HepG2 (cell line): ENCODE measurements at regions not wholly inside any gene's neighbourhood (a gene's known extent, or its start where the extent isn't known, plus 50 kb on each side); places are given as distances from the start of the nearest gene placed in this dataset.

Experiments
- ATAC-seq: fragments of 200-7000 bp; cut with Tn5 transposase; 3 replicates; pipeline ENCODE4 v1.9.1; 2020; ENCODE audit warnings: mild to moderate bottlenecking, moderate library complexity
- BruUV-seq: library from RNA; stranded (reverse); fragments of 400-500 nt; replicated peaks from 2 replicates; lab custom pipeline; 2021; lab: Mats Ljungman, UMichigan
- CTCF ChIA-PET: fragments of 300-600 bp; formaldehyde crosslinking; extraction: SDS; loops from one replicate; lab custom pipeline; 2021; ENCODE audit warnings: low total read pairs, inconsistent platforms, low intra/inter-chr PET ratio; lab: Yijun Ruan, JAX
- POLR2A ChIA-PET: fragments of 350-600 bp; sonication (Branson Sonifier 250); formaldehyde crosslinking; loops from one replicate; lab custom pipeline; 2020; ENCODE audit warnings: antibody characterized with exemption, inconsistent platforms; lab: Yijun Ruan, JAX
- DNase-seq: peaks from one replicate; pipeline ENCODE4 v3.0.0-alpha.2; 2015; ENCODE audit warnings: low spot score
- FAIRE-seq: peaks from 3 replicates; lab custom pipeline; 2011; peaks lifted over from hg19 to GRCh38; lab: Jason Lieb, UNC
- H2AFZ ChIP-seq: one replicate; pipeline ENCODE4 v1.6.1; 2011; ENCODE audit warnings: low read length, inconsistent platforms
- H3K27ac ChIP-seq: fragments of 300-600 bp; 3 replicates; pipeline ENCODE4 v1.8.0; 2011; ENCODE audit warnings: mixed run types, mild to moderate bottlenecking, mixed read lengths, low read length, inconsistent platforms; ENCODE audit not compliant: insufficient read depth; ENCODE audit errors: extremely low read length
- H3K27me3 ChIP-seq, 2 experiments: fragments of 200-600 bp in 1 of 2; 2 replicates in 1 of 2; 3 replicates in 1 of 2; pipeline versions ENCODE4 v1.6.0 to v1.8.0; 2011; ENCODE audit warnings: low read length in 2 of 2, mild to moderate bottlenecking in 2 of 2, moderate library complexity in 2 of 2, inconsistent platforms in 1 of 2; ENCODE audit not compliant: insufficient read depth in 2 of 2, control insufficient read depth in 1 of 2
- H3K36me3 ChIP-seq, 2 experiments: fragments of 200-600 bp in 1 of 2; replicated peaks in 1 of 2; 2 replicates in 1 of 2; 3 replicates in 1 of 2; pipeline versions ENCODE4 v1.5.1 to v1.8.0; 2011; ENCODE audit warnings: low read length in 2 of 2, inconsistent platforms in 1 of 2; ENCODE audit not compliant: insufficient read depth in 2 of 2, control insufficient read depth in 1 of 2
- H3K4me1 ChIP-seq: 2 replicates; pipeline ENCODE4 v1.5.1; 2012; ENCODE audit warnings: low read length, inconsistent platforms; ENCODE audit not compliant: insufficient read depth
- H3K4me2 ChIP-seq: 2 replicates; pipeline ENCODE4 v1.6.0; 2011; ENCODE audit warnings: low read depth, low read length, inconsistent platforms
- H3K4me3 ChIP-seq, 3 experiments: fragments of 200-600 bp in 1 of 3; sonication (generic), shearing (Covaris generic) in 1 of 3; replicated peaks in 1 of 3; 2 replicates each; pipeline ENCODE4 v1.5.1; 2011 to 2016; ENCODE audit warnings: low read length in 3 of 3, inconsistent platforms in 2 of 3, low read depth in 2 of 3, mild to moderate bottlenecking in 2 of 3, control low read depth in 1 of 3, mixed read lengths in 1 of 3; ENCODE audit not compliant: insufficient read depth in 1 of 3
- H3K79me2 ChIP-seq: one replicate; pipeline ENCODE4 v1.6.1; 2011; ENCODE audit warnings: low read length, inconsistent platforms; ENCODE audit not compliant: insufficient read depth
- H3K9ac ChIP-seq: 2 replicates; pipeline ENCODE4 v1.6.0; 2011; ENCODE audit warnings: mild to moderate bottlenecking, low read depth, low read length, inconsistent platforms; ENCODE audit not compliant: insufficient read depth
- H3K9me3 ChIP-seq: 2 replicates; pipeline ENCODE4 v1.5.1; 2012; ENCODE audit warnings: mild to moderate bottlenecking, low read length
- H4K20me1 ChIP-seq: 2 replicates; pipeline ENCODE4 v1.6.0; 2011; ENCODE audit warnings: inconsistent platforms, mild to moderate bottlenecking, low read length, moderate library complexity; ENCODE audit not compliant: insufficient read depth
- HNF4G ChIP-seq, 2 experiments: sonication (generic) in 1 of 2; formaldehyde crosslinking in 1 of 2; IDR thresholded peaks; 2 replicates each; pipeline versions ENCODE4 v1.4.0 to v1.6.1; 2011 to 2020; ENCODE audit warnings: borderline replicate concordance in 2 of 2, low read depth in 2 of 2, mild to moderate bottlenecking in 2 of 2, low read length in 1 of 2, missing genetic modification reagents in 1 of 2, moderate library complexity in 1 of 2
- WGBS: methylation state at CpG from one replicate; pipeline ENCODE4 v1.1.6; 2017; ENCODE audit warnings: low lambda C conversion rate; 5-methylcytosine and 5-hydroxymethylcytosine counted together
- in situ Hi-C: cut with HindIII; loops from 2 replicates; pipeline ENCODE4 v1.10.0; 2017; ENCODE audit warnings: low pct_unique_long_range_greater_than_20kb; ENCODE audit not compliant: extremely low pct_ligation_motif_present
- intact Hi-C: fragments of 100-400 bp; cut with micrococcal nuclease; formaldehyde crosslinking; loops from one replicate; pipeline ENCODE4 v1.10.0; 2022; ENCODE audit not compliant: unreplicated experiment
- TF ChIP-seq, protein P1 (sequence below), 2 experiments: sonication (generic) in 1 of 2; formaldehyde crosslinking in 1 of 2; IDR thresholded peaks; 2 replicates each; pipeline versions ENCODE4 v1.4.0 to v1.6.1; 2016 to 2020; ENCODE audit warnings: borderline replicate concordance in 1 of 2, low read depth in 1 of 2, mild to moderate bottlenecking in 1 of 2, missing genetic modification reagents in 1 of 2

DNA sequence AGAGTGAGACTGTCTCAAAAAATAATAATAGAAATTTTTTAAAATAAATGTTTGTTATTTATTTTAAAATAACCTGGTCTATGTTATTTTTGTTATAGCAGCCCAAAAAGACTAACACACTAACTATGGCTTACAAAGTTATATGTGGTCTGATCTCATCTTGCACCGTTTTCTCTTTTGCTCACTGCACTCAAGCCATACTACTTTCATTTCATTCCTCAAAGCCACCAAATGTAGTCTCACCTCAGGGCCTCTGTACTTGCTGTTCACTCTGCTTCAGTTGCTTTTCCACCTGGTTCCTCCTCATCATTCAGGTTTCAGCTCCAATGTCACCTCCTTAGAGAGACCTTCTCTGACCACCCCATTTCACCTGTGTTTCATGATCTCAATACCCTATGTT lies 55.2 kb upstream of the MDM1 start (continued):
- TF ChIP-seq, protein P1, sequence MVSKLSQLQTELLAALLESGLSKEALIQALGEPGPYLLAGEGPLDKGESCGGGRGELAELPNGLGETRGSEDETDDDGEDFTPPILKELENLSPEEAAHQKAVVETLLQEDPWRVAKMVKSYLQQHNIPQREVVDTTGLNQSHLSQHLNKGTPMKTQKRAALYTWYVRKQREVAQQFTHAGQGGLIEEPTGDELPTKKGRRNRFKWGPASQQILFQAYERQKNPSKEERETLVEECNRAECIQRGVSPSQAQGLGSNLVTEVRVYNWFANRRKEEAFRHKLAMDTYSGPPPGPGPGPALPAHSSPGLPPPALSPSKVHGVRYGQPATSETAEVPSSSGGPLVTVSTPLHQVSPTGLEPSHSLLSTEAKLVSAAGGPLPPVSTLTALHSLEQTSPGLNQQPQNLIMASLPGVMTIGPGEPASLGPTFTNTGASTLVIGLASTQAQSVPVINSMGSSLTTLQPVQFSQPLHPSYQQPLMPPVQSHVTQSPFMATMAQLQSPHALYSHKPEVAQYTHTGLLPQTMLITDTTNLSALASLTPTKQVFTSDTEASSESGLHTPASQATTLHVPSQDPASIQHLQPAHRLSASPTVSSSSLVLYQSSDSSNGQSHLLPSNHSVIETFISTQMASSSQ (IDR thresholded peaks at IDR 0.05; ENCODE audit: low read depth): no peak
- TF ChIP-seq, protein P1 (CRISPR knock-in tag; IDR thresholded peaks at IDR 0.05; ENCODE audit: borderline replicate concordance): no peak

DNA sequence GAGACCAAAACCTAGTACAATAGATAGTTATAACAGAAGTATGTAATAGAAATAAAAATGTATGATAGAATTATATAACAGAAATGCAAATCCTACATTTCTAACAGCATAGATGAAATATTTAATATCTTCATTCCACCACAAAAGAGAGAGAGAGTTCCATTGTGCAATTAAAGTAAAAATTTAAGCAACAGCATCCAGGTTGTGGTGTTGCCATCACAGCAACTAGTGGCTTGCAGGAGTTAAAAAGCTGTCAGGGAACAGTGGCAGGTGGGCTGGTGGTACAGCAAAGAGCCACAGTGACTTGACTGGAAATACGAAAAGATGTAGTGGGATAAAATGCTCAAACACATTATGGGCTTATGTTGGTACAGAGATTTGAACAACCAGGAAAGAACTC lies 57.1 kb upstream of the MDM1 start:
- DNase-seq (no peak), ATAC-seq (no peak), FAIRE-seq (no peak)
- 62% methylated on average over 1 of the region's 1 CpG for WGBS
- Histone ChIP-seq H3K4me3 (no peak overlapping the region), H3K27me3 (no peaks in the 10 kb centered on the region; a peak in 1 of 5 replicates), H3K27ac (no peak overlapping the region), H4K20me1 (no peaks in the 10 kb centered on the region), H2AFZ (no peak overlapping the region), H3K9me3 (no peaks in the 10 kb centered on the region), H3K4me1 (no peaks in the 10 kb centered on the region), H3K4me2 (no peak overlapping the region), H3K79me2 (no peaks in the 10 kb centered on the region), H3K36me3 (no peaks in the 10 kb centered on the region), H3K9ac (no peak overlapping the region)
- no peak for TF ChIP-seq HNF4G (IDR thresholded peaks at IDR 0.05; ENCODE audit: borderline replicate concordance, low read depth, low read length)
- TF ChIP-seq HNF4G (CRISPR knock-in tag; IDR thresholded peaks at IDR 0.05; ENCODE audit: borderline replicate concordance, low read depth): no peak
- CTCF ChIA-PET: no interaction called here
- in situ Hi-C loops: no loop called here
- intact Hi-C loops: no loop called here
- no TSS peak for BruUV-seq
- POLR2A ChIA-PET: no interaction called here
